HG03064 (cell line): ENCODE measurements at regions not wholly inside any gene's neighbourhood (a gene's known extent, or its start where the extent isn't known, plus 50 kb on each side); places are given as distances from the start of the nearest gene placed in this dataset.

Experiments
- ATAC-seq: cut with Tn5 transposase; IDR thresholded peaks from one replicate; pipeline ENCODE4 v1.9.1; 2021; ENCODE audit warnings: low read depth; ENCODE audit not compliant: unreplicated experiment

GRCh38 chr3:148240351-148240750 is 457.4 kb upstream of the AGTR1 start:
- no peak for ATAC-seq

DNA sequence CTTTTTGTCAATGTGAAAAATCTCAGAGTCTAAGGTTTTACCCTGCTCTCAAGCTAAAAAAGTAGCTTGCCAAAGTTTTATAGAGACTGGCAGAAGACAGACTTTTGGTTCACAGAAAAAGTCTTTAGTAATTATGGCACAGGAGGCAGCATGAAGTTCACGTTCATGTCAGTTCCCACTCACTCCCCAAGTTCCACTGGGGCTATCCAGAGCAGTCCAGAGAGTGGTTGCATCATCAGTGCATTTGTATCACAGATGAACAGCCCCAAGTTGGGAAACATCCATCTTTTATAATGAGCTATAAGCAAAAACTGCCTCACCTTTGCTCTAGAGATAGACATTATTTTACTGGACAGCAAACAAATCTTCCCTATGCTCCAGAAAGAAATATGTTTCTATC is 454.1 kb upstream of the AGTR1 start:
- ATAC-seq = no peak

- ATAC-seq = no peak
Measured at GRCh38 chr3:148246291-148246923, 451.3 kb upstream of the AGTR1 start.

DNA sequence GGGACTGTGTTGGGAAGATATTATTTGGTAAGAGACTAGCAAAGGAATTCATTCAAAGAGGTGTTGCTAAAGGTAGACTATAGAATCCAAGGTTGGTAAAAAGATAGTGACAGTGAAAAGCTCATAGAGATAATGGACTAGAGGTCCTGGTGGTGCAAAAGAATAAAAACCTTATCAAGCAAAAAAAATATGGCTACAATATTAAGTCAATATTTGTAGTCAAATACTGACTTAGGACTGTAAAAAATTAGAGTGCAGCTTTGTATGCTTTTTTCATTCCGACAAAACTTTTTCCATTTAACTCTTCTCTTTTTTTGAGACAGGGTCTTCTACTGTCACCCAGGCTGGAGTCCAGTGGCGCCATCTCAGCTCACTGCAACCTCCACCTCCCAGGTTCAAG is 444.0 kb upstream of the AGTR1 start:
- ATAC-seq = no peak

GRCh38 chr3:148254402-148254801 is 443.3 kb upstream of the AGTR1 start:
- ATAC-seq = no peak

DNA sequence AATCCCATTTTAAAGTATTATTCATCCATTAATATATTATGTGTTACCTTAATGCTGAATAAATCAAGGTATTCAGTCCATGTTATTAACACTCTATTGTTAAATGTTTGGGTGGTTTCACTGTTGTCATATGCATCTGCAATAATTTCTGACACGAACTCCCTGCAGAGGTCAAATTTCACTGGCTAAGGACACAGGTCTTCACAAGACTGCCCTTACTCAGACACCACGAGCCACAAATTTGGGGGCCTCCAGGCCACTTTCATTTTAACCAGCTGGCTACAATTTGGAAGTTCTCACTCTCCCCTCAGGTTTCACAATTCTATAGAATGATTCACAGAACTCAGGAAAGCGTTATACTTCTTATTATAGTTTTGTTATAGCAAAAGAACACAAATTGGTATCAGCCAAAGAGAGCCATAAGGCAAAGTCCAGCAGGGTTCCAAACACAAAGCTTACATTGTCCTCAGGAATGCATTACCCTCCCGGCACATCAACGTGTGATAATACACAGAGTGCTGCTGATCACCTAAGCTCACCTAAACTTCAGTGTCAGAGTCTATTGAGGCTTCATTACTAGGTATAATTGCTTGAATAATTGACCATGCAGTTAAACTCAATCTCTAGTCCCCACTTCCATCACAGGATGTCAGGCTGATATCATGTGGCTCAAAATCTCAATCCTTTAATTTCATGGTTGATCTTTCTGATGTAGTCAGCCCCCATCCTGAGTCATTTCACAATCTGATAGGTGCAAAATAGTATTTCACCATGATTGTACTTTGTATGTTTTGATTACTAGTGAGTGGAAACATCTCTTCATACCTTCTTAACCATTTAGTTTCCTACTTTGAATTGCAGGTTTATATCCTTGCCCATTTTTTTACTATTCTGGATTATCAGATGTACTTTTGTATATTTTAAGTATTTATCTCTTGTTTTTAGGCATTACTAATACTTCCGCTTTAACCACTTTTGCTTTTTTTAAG is 441.4 kb upstream of the AGTR1 start:
- no peak for ATAC-seq

- ATAC-seq = no peak
Measured at GRCh38 chr3:148262980-148263379, 434.7 kb upstream of the AGTR1 start.

DNA sequence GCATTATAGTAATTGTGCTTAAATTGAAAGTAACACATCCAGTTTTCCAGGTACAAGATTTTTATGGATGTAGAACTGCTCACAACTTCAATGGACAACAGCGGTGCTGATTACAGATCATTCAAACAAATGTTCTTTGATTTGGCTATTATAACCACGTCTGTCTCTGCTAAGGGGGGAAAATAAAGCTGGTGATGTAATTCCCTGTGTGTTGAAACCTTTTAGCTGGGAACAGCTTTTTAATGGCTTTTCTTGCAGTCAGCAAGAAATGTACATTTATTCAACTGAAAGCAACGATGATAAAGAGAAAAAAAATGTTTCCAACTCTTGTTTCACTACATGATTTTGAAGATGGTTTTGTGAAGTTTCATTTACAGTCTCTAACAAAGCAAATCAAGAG is 431.9 kb upstream of the AGTR1 start:
- ATAC-seq = no peak

DNA sequence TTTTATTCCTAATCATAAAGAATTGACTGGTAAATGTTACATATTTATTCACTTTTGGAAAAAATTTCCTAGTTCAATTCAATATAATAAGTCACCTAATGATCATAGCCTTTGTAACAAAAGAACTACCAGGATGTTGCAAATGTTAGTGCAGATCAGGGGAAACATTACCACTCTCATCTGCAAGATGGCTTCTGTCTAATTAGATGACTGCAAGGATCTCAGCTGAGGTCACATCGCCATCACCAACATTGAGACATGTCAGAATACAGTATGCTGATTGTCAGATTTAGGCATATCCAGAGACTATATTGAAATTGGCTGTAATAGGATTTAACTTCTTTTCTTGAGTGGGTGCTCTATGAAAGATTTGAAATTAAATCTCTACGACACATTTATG is 431.4 kb upstream of the AGTR1 start:
- no peak for ATAC-seq

- ATAC-seq = no peak
Measured at GRCh38 chr3:148269816-148270215, 427.9 kb upstream of the AGTR1 start.

- no peak for ATAC-seq
Measured at GRCh38 chr3:148280623-148281242, 417.0 kb upstream of the AGTR1 start.

DNA sequence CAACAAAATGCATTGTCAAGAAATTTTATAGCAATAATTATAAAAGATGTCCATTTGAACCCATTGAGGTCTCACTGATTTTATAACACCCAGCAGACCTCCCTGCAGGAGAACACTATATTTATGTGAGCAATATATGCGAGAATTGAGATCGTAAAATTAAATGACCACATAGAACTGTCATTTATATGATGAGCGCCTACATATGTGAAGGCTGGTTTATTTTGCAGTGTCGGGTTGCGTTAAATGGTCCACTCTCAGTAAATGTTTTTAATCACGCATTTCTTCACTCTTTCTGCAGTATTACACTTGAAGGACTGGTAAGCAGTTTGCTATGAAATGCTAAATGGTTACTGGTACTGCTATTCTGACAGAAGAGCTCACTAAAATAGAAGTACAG is 408.5 kb upstream of the AGTR1 start:
- ATAC-seq = no peak

DNA sequence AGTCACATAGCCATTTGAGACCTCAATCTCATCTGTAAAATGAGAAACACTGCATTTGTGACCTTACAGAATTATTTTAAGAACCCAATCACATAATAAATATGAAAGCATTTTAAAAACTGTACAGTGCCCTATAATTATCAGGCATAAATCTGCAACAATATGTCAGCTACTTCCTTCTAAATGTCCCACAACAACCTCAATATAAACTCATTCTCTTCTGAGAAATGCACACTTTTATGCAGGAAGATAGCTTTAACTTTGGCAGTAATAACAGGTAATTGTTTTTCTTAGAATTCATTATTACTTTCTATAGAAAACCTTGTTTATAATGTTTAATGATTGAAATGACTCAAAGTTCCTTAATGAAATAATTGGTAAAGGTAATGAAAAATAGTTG is 400.7 kb upstream of the AGTR1 start:
- ATAC-seq = no peak

- peak; percentile 63 for ATAC-seq
Measured at GRCh38 chr3:148307443-148307843, 390.3 kb upstream of the AGTR1 start.

GRCh38 chr3:148309390-148310035 is 388.2 kb upstream of the AGTR1 start:
- ATAC-seq = peak; percentile 74

DNA sequence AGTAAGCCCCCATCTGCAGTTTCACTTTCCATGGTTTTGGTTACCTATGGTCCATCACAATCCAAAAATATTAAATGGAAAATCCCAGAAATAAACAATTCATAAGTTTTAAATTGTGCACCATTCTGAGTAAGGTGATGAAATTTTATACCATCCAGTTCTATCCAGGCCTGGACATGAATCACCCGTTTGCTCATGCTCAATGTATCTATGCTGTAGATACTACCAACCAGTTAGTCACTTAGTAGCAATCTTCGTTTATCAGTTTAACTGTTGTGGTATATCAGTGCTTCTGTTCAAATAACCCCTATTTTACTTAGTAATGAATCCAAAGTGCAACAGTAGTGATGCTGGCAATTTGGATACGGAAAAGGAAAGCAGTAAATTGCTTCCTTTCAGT is 381.9 kb upstream of the AGTR1 start:
- no peak for ATAC-seq

- no peak for ATAC-seq
Measured at GRCh38 chr3:148318240-148318639, 379.5 kb upstream of the AGTR1 start.

GRCh38 chr3:148319161-148319915 is 378.4 kb upstream of the AGTR1 start:
- peak; percentile 93 for ATAC-seq

DNA sequence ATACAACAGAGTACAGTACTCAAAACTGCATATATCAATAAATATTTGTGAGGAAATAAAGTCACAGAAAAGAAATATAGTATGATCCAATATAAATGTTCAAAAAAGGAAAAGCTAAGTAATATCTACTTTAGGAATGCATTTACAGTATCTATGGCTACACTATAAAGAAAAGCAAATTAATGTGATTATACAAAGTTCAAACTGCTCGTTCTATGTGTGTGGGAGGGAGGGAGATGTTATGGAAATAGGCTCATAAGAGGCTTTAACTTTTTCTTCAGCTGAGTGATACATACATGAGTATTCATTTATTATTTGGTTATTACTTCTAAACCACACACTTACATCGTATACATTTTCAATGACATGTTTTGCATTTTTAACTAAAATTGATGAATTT is 377.7 kb upstream of the AGTR1 start:
- ATAC-seq = no peak

DNA sequence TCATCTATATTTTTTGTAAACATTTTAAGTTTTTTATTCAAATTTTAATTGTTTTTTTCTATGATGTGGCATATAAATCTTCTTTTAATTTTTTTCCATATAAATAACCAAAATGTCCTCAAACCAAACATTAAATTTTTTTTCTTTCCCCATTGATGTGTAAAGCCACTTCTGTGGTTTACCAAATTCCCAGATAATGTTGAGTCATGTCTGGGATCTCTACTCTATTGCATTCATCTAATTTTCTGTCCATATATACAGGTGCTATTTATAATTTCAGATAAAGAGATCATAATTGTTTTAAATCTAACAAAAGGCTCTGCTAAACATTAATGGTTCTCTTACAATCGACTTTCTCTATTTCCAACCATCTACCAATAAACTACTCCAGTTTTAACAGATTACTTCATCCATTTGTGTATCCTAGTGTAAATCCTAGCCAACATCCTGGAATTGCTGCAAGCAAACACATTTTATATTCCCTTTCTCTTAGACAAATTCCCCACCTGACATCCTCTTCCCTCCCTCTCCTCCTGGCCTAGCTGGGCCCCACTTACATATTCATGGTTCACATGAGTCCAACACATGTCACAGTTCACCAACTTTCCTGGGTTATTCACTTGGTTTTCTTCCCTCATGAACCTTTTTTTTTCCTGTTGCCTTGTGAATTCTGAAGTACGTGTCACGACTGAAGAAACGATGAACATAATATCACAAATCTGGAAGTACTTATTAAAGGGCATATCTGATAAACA is 368.0 kb upstream of the AGTR1 start:
- ATAC-seq = no peak
